Left cardiac atrium (tissue), 4 donors: ENCODE measurements at regions not wholly inside any gene's neighbourhood (a gene's known extent, or its start where the extent isn't known, plus 50 kb on each side); places are given as distances from the start of the nearest gene placed in this dataset.
"Not testable (repeated sequence)": the region's sequence is repeated elsewhere in the genome, so short reads cannot be mapped to it uniquely, and the experiment has no call there.

ENCODE experiments used
- ATAC-seq, 2 donors: fragments of 200-7000 bp; cut with Tn5 transposase; one replicate each; pipeline ENCODE4 v1.9.1; 2020; ENCODE audit warnings: mild to moderate bottlenecking in 2 of 2, moderate library complexity in 2 of 2
- DNase-seq: peaks from one replicate; pipeline ENCODE4 v3.0.0-alpha.2; 2020
- intact Hi-C, 2 donors: fragments of 100-400 bp; cut with DNase I; formaldehyde crosslinking; loops; one replicate each; pipeline versions ENCODE4 v1.14.1 to v1.15.1; 2022 to 2023
- donor health status: DM: no; HTN: yes; CAD: no.
- donor health status: DM: no; HTN: yes; CAD: no; lungs with severe emphysema.
- donor health status: DM: yes; HTN: yes; CAD: no.
- donor health status: Dilated cardiomyopathy.

DNA sequence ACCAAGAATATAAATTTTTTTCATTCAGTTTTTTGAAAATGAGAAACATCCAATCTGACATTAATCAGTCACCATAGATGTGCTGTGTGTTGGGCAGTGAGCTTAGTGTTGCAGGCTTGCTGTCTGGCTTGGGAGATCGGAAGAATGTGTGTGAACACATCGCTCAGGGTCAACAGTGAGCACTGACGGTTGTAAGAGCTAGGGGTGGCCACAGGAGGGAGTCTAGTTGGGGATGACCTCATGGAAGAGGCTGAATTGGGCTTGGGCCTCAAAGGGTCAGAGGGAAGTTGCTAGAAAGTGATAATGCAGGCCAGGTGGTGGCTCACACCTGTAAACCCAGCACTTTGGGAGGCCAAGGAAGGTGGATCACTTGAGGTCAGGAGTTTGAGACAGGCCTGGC is 375.4 kb downstream of the DDX10 start:
- intact Hi-C loops: no loop called here
- DNase-seq: no peak
- no peak for ATAC-seq

DNA sequence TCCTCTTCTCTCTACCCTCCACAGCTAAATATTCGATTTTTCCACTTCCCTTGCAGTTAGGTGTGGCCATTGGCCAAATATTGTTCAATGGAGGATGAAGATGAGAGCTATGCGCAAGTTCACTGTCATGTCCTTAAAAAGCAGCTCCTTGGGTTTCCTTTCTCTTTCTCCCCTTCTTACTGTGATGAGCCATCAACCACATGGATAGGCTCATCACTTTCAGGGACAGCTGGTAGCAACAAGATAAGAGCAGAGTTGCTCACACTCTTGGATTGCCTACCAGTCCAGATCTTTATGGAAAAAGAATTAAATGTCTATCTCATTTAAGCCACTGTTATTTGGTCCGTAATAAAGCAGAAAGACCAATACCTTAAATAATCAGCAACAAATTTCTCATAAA is 377.0 kb downstream of the DDX10 start:
- DNase-seq (no peak), ATAC-seq (no peak)
- intact Hi-C loops: no loop called here

DNA sequence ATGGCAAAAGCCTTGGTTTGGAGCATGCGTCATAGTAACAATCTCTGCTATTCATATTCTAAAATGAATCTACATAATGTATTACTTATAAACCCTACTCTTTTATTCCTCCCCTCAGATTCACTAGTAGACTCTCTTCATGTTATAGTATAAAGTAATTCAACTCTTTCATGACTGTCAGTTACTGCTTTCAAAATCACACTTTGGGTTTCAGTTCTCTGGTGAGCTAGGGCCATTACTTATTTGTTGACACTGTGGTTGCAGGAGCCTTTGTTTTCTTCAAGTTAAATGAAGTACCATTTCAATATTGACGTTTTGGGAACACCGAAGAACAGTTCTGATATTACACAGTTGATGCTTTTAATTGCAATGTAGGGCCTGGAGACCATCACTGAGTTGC is 378.4 kb downstream of the DDX10 start:
- intact Hi-C loops: no loop called here
- no peak for ATAC-seq
- DNase-seq: no peak

DNA sequence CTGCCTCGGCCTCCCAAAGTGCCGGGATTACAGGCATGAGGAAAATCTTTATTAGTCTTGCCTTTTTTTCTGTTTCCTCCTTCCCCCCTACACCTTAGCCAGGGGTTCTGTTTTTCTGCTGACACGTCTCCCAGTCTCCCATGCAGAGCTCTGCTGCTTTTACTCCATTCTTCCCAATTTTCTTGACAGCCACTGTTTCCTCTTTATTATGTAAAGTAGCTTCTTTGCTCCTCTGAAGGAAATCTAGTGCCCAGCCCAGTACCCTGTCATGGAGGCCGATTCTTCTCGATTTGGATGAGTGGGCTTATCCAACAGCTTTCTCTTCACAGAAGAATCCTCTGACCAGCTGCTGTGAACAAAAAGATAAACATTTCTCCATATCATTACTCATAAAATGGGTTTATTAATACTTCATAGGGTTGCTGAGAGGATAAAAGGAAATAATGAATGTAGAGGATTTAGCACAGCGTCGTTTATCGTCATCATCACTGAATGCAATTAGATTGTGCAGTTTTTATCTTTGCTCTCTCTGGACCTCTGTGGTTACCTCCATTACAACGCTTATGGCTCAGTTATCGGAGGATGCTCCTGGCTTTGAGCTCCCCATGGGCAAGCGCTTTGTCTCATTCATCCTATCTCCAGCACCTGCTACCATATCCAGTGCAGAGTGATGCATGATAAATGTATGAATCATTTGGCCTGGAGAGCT is 375.6 kb upstream of the C11orf87 start:
- intact Hi-C loops: no loop called here
- ATAC-seq (no peak), DNase-seq (no peak)

- no peak for ATAC-seq
Measured at GRCh38 chr11:109048098-109048497, 373.9 kb upstream of the C11orf87 start.

GRCh38 chr11:109051200-109051599 is 370.8 kb upstream of the C11orf87 start:
- ATAC-seq (no peak), DNase-seq (no peak)
- intact Hi-C loops: no loop called here

More at GRCh38 chr11:109048098-109048497, 373.9 kb upstream of the C11orf87 start:
- DNase-seq: no peak
- intact Hi-C loops: no loop called here

- intact Hi-C loops: no loop called here
- ATAC-seq (no peak), DNase-seq (no peak)
Measured at GRCh38 chr11:109059402-109059801, 362.6 kb upstream of the C11orf87 start.

DNA sequence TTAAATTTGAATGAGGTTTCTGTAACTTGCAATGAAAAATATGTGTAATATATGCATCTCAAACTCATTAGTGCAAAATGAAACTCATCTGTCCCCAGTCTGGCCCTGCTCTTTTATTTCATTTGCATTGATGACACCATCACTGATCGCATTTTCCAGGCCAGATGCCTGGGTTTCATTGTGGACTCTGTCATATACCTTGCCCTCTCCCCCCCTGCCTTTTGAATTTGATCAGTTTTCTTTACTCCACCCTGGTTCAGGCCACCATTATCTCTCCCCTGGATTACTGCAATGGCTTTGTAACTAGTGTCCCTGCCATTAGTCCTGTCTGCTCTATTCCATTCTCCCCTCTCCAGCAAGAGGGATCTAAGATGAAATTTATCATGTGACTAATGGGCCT is 360.6 kb upstream of the C11orf87 start:
- DNase-seq (no peak), ATAC-seq (no peak)
- intact Hi-C loops: no loop called here

- intact Hi-C loops: no loop called here
Measured at GRCh38 chr11:109062445-109062844, 359.5 kb upstream of the C11orf87 start.

GRCh38 chr11:109062871-109063270 is 359.1 kb upstream of the C11orf87 start:
- DNase-seq: no peak
- intact Hi-C loops: no loop called here
- ATAC-seq: no peak

More at GRCh38 chr11:109062445-109062844, 359.5 kb upstream of the C11orf87 start:
- DNase-seq (no peak), ATAC-seq (no peak)

GRCh38 chr11:109064618-109065311 is 357.2 kb upstream of the C11orf87 start:
- intact Hi-C loops, ATAC-seq, DNase-seq: not testable (repeated sequence)

DNA sequence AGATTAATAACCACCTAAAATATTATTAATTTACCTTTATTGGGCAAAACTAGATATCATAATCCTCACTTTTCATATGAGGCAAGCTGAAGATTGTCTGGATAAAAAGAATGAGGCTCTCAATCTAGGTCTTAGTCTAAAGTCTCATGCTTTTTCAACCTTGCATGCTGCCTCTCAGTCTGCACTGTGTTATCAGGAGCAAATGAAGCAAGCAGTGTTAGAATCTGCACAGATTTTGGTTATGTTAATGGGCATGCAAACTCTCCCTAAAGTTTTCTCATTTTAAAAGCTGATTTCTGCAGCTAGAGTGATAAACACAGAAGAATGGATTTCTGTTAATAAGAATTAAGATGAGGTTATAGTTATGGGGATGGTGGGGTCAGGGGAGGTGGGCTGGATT is 350.7 kb upstream of the C11orf87 start:
- peak in 1 of 2 donors; percentile 35 for ATAC-seq
- intact Hi-C loops: no loop called here
- no peak for DNase-seq

GRCh38 chr11:109071712-109072524 is 350.1 kb upstream of the C11orf87 start:
- peak; percentile 84 to 93 for ATAC-seq
- intact Hi-C loops: no loop called here
- DNase-seq: peak; percentile 57

GRCh38 chr11:109073032-109073822 is 348.8 kb upstream of the C11orf87 start:
- DNase-seq (no peak), ATAC-seq (no peak)
- intact Hi-C loops: no loop called here

- DNase-seq (peak; percentile 27), ATAC-seq (peak; percentile 53 to 67)
- intact Hi-C loops: no loop called here
Measured at GRCh38 chr11:109075976-109076375, 346.0 kb upstream of the C11orf87 start.

DNA sequence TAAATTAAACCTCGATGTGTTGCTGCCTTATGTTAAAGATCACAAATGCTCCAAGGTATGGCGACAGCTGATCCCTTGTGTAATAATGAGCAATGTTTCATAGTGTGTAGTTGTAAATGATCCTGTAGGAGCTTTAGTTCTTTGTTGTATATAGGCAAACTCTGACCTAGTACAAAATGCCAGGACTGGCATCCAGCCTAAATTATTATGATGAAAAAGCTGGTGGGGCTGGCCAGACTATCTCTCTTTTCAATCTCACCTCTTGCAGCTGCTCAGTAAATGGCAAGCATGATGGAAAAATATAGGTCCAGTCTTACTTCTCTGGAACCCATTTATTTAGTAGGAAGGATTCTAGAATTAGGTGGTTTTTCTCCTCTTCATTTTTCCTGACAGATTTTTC is 345.1 kb upstream of the C11orf87 start:
- ATAC-seq: peak in 1 of 2 donors; percentile 23
- DNase-seq: no peak
- intact Hi-C loops: no loop called here

DNA sequence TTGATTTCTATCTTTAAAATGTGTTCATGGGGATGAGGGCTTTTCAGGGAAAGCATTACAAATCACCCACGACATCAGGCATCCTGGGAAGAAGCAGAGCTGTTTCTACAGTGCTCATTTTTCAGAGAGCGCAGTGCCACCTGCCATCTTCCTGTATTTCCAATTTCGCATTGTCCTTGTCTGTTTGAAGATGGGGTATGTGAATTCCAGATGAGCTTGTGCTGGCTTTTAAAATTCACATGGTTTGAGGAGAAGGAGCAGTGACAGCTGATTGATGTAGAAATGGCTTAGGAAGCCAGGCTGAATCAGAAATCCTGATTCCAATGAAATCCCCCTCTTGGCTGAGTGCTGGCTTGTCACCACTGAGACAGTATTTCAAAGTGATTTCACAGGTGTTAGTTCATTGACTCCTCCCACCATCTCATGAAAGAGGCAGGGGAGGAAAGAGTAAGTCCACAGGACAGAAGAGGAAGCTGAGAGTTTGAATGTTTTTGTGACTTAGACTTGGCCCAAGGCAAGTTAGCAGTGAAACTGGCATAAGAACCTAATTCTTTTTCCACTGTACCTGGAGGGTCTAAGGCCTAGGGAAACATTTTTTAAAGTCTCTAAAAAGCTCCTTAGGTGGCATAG is 344.6 kb upstream of the C11orf87 start:
- ATAC-seq: no peak

DNA sequence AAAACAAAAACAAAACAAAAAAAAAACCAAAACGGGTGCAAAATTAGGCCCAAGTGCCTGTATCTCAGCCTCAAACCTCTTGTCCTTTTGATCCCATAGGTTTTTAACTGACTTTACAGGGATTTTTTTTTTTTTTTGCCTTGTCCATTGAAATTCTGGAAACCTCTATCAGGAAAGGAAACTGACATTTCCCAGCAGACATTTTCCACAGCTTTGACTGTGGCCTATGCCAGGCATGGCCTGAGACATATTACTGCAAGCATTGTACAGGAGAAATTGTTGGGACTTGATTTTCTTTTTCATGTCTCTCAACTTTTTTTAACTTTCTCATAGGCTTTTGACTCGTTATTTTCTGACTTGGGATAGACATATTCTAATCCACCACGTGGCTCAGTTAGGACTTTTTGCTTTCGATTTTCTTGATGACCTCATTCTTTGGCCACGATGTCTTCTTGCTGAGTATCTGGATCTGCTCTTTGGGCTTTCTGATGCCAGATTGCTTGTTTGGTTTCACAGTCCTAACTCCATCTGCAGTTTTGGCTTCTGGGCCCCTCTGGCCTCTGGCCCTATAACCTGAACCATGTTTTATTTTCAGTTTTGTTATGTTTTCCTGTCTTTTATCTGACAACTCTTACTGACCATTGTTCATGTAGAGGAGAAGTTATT is 336.1 kb upstream of the C11orf87 start:
- ATAC-seq (peak; percentile 57 to 83), DNase-seq (peak; percentile 27)
- intact Hi-C loops: no loop called here

More for the DNA sequence above, 344.6 kb upstream of the C11orf87 start:
- intact Hi-C loops: no loop called here
- DNase-seq: no peak
